ENCODE measurements at regions not wholly inside any gene's neighbourhood (a gene's known extent, or its start where the extent isn't known, plus 50 kb on each side); places are given as distances from the start of the nearest gene placed in this dataset.

DNA sequence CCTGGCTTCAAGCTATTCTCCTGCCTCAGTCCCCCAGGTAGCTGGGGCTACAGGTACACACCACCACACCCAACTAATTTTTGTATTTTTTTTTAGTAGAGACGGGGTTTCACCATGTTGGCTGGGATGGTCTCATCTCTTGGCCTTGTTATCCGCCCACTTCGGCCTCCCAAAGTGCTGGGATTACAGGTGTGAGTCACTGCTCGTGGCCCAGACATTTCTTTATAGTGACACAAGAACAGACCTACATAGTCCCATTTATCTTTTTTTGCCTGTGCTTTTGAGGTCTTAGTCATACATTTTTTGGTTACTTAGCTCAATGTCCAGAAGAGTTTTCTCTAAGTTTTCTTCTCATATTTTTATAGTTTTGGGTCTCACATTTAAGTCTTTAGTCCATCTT, 247.4 kb downstream of the SYT10 start:
- DNase-seq (ENCODE audit: low read depth, low spot score) (no peak), ATAC-seq (no peak)
- Histone ChIP-seq H3K79me2 (ENCODE audit: insufficient read depth, low read length) (no peaks in the 10 kb centered on the region), H3K9me2 (ENCODE audit: insufficient read depth) (no peaks in the 10 kb centered on the region), H3K36me3 (ENCODE audit: control insufficient read depth in 1 of 2, insufficient read depth in 2 of 2, low read length in 2 of 2) (no peaks in the 10 kb centered on the region), H3K4me3 (replicated peaks in 1 of 2; ENCODE audit: low read depth in 1 of 2, low read length in 2 of 2) (no peak overlapping the region), H2AFZ (ENCODE audit: low read depth, low read length, poor library complexity, severe bottlenecking) (no peak overlapping the region), H4K20me1 (ENCODE audit: insufficient read depth) (no peaks in the 10 kb centered on the region), H3K9me3 (ENCODE audit: control insufficient read depth in 1 of 2, insufficient read depth in 1 of 2, low read depth in 1 of 2, low read length in 2 of 2) (peaks cover 0 to 5% of the 10 kb centered on the region in 2 experiments; a peak in 2 of 4 replicates), H3K27me3 (ENCODE audit: insufficient read depth, low read length) (no peaks in the 10 kb centered on the region), H3K9ac (ENCODE audit: low read length) (no peak overlapping the region), H3K4me2 (ENCODE audit: low read length) (no peak overlapping the region), H3K4me1 (ENCODE audit: control insufficient read depth in 1 of 2, insufficient read depth in 2 of 2, low read length in 2 of 2) (no peaks in the 10 kb centered on the region), H3K27ac (ENCODE audit: low read depth, low read length) (no peak overlapping the region)
- TF ChIP-seq SP1 (IDR thresholded peaks at IDR 0.05; ENCODE audit: low read depth): no peak
- TF ChIP-seq, protein P1, sequence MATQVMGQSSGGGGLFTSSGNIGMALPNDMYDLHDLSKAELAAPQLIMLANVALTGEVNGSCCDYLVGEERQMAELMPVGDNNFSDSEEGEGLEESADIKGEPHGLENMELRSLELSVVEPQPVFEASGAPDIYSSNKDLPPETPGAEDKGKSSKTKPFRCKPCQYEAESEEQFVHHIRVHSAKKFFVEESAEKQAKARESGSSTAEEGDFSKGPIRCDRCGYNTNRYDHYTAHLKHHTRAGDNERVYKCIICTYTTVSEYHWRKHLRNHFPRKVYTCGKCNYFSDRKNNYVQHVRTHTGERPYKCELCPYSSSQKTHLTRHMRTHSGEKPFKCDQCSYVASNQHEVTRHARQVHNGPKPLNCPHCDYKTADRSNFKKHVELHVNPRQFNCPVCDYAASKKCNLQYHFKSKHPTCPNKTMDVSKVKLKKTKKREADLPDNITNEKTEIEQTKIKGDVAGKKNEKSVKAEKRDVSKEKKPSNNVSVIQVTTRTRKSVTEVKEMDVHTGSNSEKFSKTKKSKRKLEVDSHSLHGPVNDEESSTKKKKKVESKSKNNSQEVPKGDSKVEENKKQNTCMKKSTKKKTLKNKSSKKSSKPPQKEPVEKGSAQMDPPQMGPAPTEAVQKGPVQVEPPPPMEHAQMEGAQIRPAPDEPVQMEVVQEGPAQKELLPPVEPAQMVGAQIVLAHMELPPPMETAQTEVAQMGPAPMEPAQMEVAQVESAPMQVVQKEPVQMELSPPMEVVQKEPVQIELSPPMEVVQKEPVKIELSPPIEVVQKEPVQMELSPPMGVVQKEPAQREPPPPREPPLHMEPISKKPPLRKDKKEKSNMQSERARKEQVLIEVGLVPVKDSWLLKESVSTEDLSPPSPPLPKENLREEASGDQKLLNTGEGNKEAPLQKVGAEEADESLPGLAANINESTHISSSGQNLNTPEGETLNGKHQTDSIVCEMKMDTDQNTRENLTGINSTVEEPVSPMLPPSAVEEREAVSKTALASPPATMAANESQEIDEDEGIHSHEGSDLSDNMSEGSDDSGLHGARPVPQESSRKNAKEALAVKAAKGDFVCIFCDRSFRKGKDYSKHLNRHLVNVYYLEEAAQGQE (IDR thresholded peaks at IDR 0.05; ENCODE audit: low read depth): no peak
- no peak for TF ChIP-seq POLR2AphosphoS5 (IDR thresholded peaks at IDR 0.05; ENCODE audit: low read depth, low read length)
- TF ChIP-seq, protein P2, sequence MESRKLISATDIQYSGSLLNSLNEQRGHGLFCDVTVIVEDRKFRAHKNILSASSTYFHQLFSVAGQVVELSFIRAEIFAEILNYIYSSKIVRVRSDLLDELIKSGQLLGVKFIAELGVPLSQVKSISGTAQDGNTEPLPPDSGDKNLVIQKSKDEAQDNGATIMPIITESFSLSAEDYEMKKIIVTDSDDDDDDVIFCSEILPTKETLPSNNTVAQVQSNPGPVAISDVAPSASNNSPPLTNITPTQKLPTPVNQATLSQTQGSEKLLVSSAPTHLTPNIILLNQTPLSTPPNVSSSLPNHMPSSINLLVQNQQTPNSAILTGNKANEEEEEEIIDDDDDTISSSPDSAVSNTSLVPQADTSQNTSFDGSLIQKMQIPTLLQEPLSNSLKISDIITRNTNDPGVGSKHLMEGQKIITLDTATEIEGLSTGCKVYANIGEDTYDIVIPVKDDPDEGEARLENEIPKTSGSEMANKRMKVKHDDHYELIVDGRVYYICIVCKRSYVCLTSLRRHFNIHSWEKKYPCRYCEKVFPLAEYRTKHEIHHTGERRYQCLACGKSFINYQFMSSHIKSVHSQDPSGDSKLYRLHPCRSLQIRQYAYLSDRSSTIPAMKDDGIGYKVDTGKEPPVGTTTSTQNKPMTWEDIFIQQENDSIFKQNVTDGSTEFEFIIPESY (IDR thresholded peaks at IDR 0.05; ENCODE audit: extremely low read depth, insufficient replicate concordance, low read length): no peak
- TF ChIP-seq, protein P3, sequence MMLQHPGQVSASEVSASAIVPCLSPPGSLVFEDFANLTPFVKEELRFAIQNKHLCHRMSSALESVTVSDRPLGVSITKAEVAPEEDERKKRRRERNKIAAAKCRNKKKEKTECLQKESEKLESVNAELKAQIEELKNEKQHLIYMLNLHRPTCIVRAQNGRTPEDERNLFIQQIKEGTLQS (IDR thresholded peaks at IDR 0.05): no peak
- TF ChIP-seq YY1 (IDR thresholded peaks at IDR 0.05; ENCODE audit: extremely low read depth, insufficient replicate concordance, low read depth, low read length): no peak
- intact Hi-C loops (cut with micrococcal nuclease): no loop called here
- no TSS peak for BruUV-seq (replicated peaks)
- CTCF ChIA-PET: no interaction called here
- RAD21 ChIA-PET (ENCODE audit: low non-redundant PET in 1 of 2, low total read pairs in 2 of 2, uncharacterized antibody in 2 of 2, unreplicated experiment in 2 of 2): no interaction called here
- POLR2A ChIA-PET: no interaction called here
